K562 (cell line): ENCODE measurements at regions not wholly inside any gene's neighbourhood (a gene's known extent, or its start where the extent isn't known, plus 50 kb on each side); places are given as distances from the start of the nearest gene placed in this dataset.

Experiments
- BDP1 ChIP-seq: IDR thresholded peaks from 3 replicates; pipeline ENCODE4 v1.6.1; 2011; ENCODE audit not compliant: insufficient read length, insufficient read depth
- BRD4 ChIP-seq: fragments of 200-600 bp; sonication (generic); IDR thresholded peaks from 2 replicates; pipeline ENCODE4 v1.6.1; 2017; ENCODE audit warnings: inconsistent platforms
- CBX3 ChIP-seq, 2 experiments: IDR thresholded peaks; 1 replicate in 1 of 2; 2 replicates in 1 of 2; pipeline ENCODE4 v1.6.1; 2012; ENCODE audit warnings: inconsistent platforms in 2 of 2, low read length in 2 of 2, borderline replicate concordance in 1 of 2, control low read depth in 1 of 2
- CTBP1 ChIP-seq: fragments of 450-650 bp; IDR thresholded peaks from 2 replicates; pipeline ENCODE4 v1.6.1; 2016; ENCODE audit warnings: borderline replicate concordance
- DDX20 ChIP-seq: fragments of 450-650 bp; IDR thresholded peaks from 2 replicates; pipeline ENCODE4 v1.6.1; 2016; ENCODE audit warnings: missing genetic modification characterization, low read depth, mild to moderate bottlenecking, missing compliant biosample characterization, moderate library complexity
- DNMT1 ChIP-seq: fragments of 450-650 bp; IDR thresholded peaks from 2 replicates; pipeline ENCODE4 v1.6.1; 2016; ENCODE audit warnings: antibody characterized with exemption, mild to moderate bottlenecking
- ELF4 ChIP-seq: fragments of 450-650 bp; formaldehyde crosslinking; IDR thresholded peaks from 2 replicates; pipeline ENCODE4 v1.4.0; 2022; ENCODE audit warnings: missing genetic modification characterization
- ERF ChIP-seq: fragments of 450-650 bp; formaldehyde crosslinking; IDR thresholded peaks from 2 replicates; pipeline ENCODE4 v1.4.0; 2020; ENCODE audit warnings: mild to moderate bottlenecking, mixed read lengths
- ESRRA ChIP-seq: fragments of 450-650 bp; IDR thresholded peaks from 2 replicates; pipeline ENCODE4 v1.6.1; 2014; ENCODE audit warnings: low read depth, mild to moderate bottlenecking, moderate library complexity, borderline replicate concordance
- ETS1 ChIP-seq: conservative IDR thresholded peaks from 2 replicates; pipeline ENCODE4 v1.6.1; 2011; ENCODE audit warnings: low read depth, mild to moderate bottlenecking, low read length; ENCODE audit not compliant: control insufficient read depth
- FOXA3 ChIP-seq, 2 experiments: fragments of 450-650 bp in 1 of 2; sonication (generic) in 1 of 2; formaldehyde crosslinking; IDR thresholded peaks in 1 of 2; conservative IDR thresholded peaks in 1 of 2; 2 replicates each; pipeline versions ENCODE4 v1.4.0 to v1.8.0; 2020 to 2022; ENCODE audit warnings: mild to moderate bottlenecking in 2 of 2, missing genetic modification reagents in 1 of 2
- FOXK1 ChIP-seq: sonication (generic); formaldehyde crosslinking; IDR thresholded peaks from 2 replicates; pipeline ENCODE4 v1.8.0; 2022; ENCODE audit warnings: missing genetic modification reagents, mild to moderate bottlenecking, borderline replicate concordance
- FOXK2 ChIP-seq, 2 experiments: fragments of 450-650 bp; IDR thresholded peaks in 1 of 2; conservative IDR thresholded peaks in 1 of 2; 2 replicates each; pipeline ENCODE4 v1.6.1; 2016; ENCODE audit warnings: low read depth in 2 of 2, mild to moderate bottlenecking in 1 of 2
- HMG20A ChIP-seq: fragments of 450-650 bp; formaldehyde crosslinking; conservative IDR thresholded peaks from 2 replicates; pipeline ENCODE4 v1.4.0; 2020; ENCODE audit warnings: mild to moderate bottlenecking, mixed read lengths
- MAFK ChIP-seq: IDR thresholded peaks from 2 replicates; pipeline ENCODE4 v1.6.1; 2011; ENCODE audit warnings: low read length, improper control_type of control experiment
- NR2C2 ChIP-seq, 2 experiments: fragments of 200-800 bp in 1 of 2; sonication (Bioruptor generic) in 1 of 2; sonication (generic) in 1 of 2; formaldehyde crosslinking in 1 of 2; IDR thresholded peaks; 2 replicates each; pipeline versions ENCODE4 v1.6.1 to v1.8.0; 2016 to 2022; ENCODE audit warnings: mild to moderate bottlenecking in 1 of 2, missing compliant biosample characterization in 1 of 2, missing genetic modification characterization in 1 of 2, missing genetic modification reagents in 1 of 2
- PHB ChIP-seq: fragments of 250-450 bp; sonication (Bioruptor Pico); IDR thresholded peaks from 2 replicates; pipeline ENCODE4 v1.5.0; 2021
- POLR2A ChIP-seq: fragments of 450-650 bp; conservative IDR thresholded peaks from 2 replicates; pipeline ENCODE4 v1.6.1; 2016
- RAD51 ChIP-seq: fragments of 450-650 bp; IDR thresholded peaks from 2 replicates; pipeline ENCODE4 v1.7.1; 2016; ENCODE audit warnings: low read depth, mild to moderate bottlenecking, borderline replicate concordance
- RBBP5 ChIP-seq: fragments of 200-600 bp; sonication (generic); IDR thresholded peaks from 2 replicates; pipeline ENCODE4 v1.6.1; 2012; ENCODE audit warnings: borderline replicate concordance, mild to moderate bottlenecking, low read length, control low read depth, inconsistent platforms; ENCODE audit not compliant: insufficient read depth, poor library complexity, severe bottlenecking
- SIX5 ChIP-seq, 2 experiments: IDR thresholded peaks; 2 replicates each; pipeline ENCODE4 v1.6.1; 2011; ENCODE audit warnings: low read length in 2 of 2, borderline replicate concordance in 1 of 2, low read depth in 1 of 2, mild to moderate bottlenecking in 1 of 2, moderate library complexity in 1 of 2; ENCODE audit not compliant: insufficient read depth in 1 of 2
- SOX6 ChIP-seq: fragments of 450-650 bp; IDR thresholded peaks from 2 replicates; pipeline ENCODE4 v1.6.1; 2014; ENCODE audit warnings: mild to moderate bottlenecking
- ZKSCAN1 ChIP-seq: fragments of 150-350 bp; IDR thresholded peaks from 2 replicates; pipeline ENCODE4 v1.6.1; 2016; ENCODE audit warnings: low read depth, low read length
- ZNF23 ChIP-seq: fragments of 250-450 bp; sonication (Bioruptor Pico); IDR thresholded peaks from 2 replicates; pipeline ENCODE4 v1.4.0; 2020; ENCODE audit warnings: mild to moderate bottlenecking
- ZNF436 ChIP-seq: fragments of 250-450, 450-650 bp; sonication (Bioruptor Pico); formaldehyde crosslinking; IDR thresholded peaks from 2 replicates; pipeline ENCODE4 v1.7.0; 2020; ENCODE audit warnings: mild to moderate bottlenecking
- ZNF655 ChIP-seq: fragments of 250-450 bp; sonication (Bioruptor Pico); IDR thresholded peaks from 2 replicates; pipeline ENCODE4 v1.5.0; 2021
- ZNF79 ChIP-seq: fragments of 250-450 bp; sonication (Bioruptor Pico); IDR thresholded peaks from 2 replicates; pipeline ENCODE4 v1.4.0; 2020; ENCODE audit warnings: low read depth, mild to moderate bottlenecking, moderate library complexity

- TF ChIP-seq FOXK1 (CRISPR knock-in tag), result 0 out of 2 replicates have a peak, but pooled peaks have one; percentile 16
- no peak for TF ChIP-seq SIX5 (IDR thresholded peaks at IDR 0.05; ENCODE audit: borderline replicate concordance in 1 of 2, insufficient read depth in 1 of 2, low read depth in 1 of 2, low read length in 2 of 2)
- TF ChIP-seq ZKSCAN1, result peak; percentile 38; the same call in 1 of the 2 replicates
- no peak for TF ChIP-seq MAFK
- peak; percentile 95 to 96 for TF ChIP-seq FOXK2 (conservative IDR thresholded peaks at IDR 0.05 in 1 of 2, IDR thresholded peaks at IDR 0.05 in 1 of 2; ENCODE audit: low read depth in 2 of 2)
- TF ChIP-seq DNMT1, result 0 out of 2 replicates have a peak, but pooled peaks have one; percentile 19
- 0 out of 2 replicates have a peak, but pooled peaks have one; percentile 49 for TF ChIP-seq RAD51
- peak; percentile 91 for TF ChIP-seq NR2C2 (CRISPR knock-in tag; IDR thresholded peaks at IDR 0.05)
- TF ChIP-seq NR2C2 (tag; IDR thresholded peaks at IDR 0.05), result peak; percentile 98
- no peak; the same call in 1 of the 2 replicates for TF ChIP-seq BRD4
- TF ChIP-seq CBX3 (IDR thresholded peaks at IDR 0.05; ENCODE audit: borderline replicate concordance in 1 of 2, low read length in 2 of 2), result peak in 1 of 2 experiments; percentile 95; a peak in 1 of 3 replicates
- TF ChIP-seq BDP1, result no peak
- TF ChIP-seq ZNF79 (CRISPR knock-in tag), result peak; percentile 82
- TF ChIP-seq ELF4 (CRISPR knock-in tag), result peak; percentile 78; the same call in 1 of the 2 replicates
- TF ChIP-seq RBBP5, result no peak
- TF ChIP-seq ZNF23, result 0 out of 2 replicates have a peak, but pooled peaks have one; percentile 16
- TF ChIP-seq HMG20A (CRISPR knock-in tag), result no peak
- TF ChIP-seq CTBP1, result peak; percentile 94
- TF ChIP-seq POLR2A, result peak; percentile 58; the same call in 1 of the 2 replicates
- peak; percentile 91 for TF ChIP-seq ERF (CRISPR knock-in tag)
- TF ChIP-seq PHB (CRISPR knock-in tag), result no peak
- TF ChIP-seq ETS1, result peak; percentile 72; the same call in 1 of the 2 replicates
- 0 out of 4 replicates have a peak, but pooled peaks of 1 of the 2 experiments have one; percentile 37 for TF ChIP-seq FOXA3 (CRISPR knock-in tag; conservative IDR thresholded peaks at IDR 0.05 in 1 of 2, IDR thresholded peaks at IDR 0.05 in 1 of 2)
- no peak for TF ChIP-seq ZNF655 (CRISPR knock-in tag)
- peak; percentile 87 for TF ChIP-seq SOX6
- TF ChIP-seq ZNF436 (CRISPR knock-in tag), result no peak
- peak; percentile 81; the same call in 1 of the 2 replicates for TF ChIP-seq ESRRA
- 0 out of 2 replicates have a peak, but pooled peaks have one; percentile 53 for TF ChIP-seq DDX20
These were observed 78.0 kb downstream of the FGD2 start (continued) for GRCh38 chr6:37083243-37084138.
